Natural killer cell (primary cell): ENCODE measurements at regions not wholly inside any gene's neighbourhood (a gene's known extent, or its start where the extent isn't known, plus 50 kb on each side); places are given as distances from the start of the nearest gene placed in this dataset.

Experiments
- ATAC-seq, 3 donors: fragments of 150-1000 bp in 2 of 3; fragments of 200-7000 bp in 1 of 3; cut with Tn5 transposase; 1 replicate in 1 of 3; 2 replicates in 2 of 3; pipeline ENCODE4 v1.10.0; 2021; ENCODE audit warnings: mild to moderate bottlenecking in 2 of 3, moderate library complexity in 2 of 3
- DNase-seq, 2 donors: peaks; one replicate each; pipeline versions ENCODE4 v3.0.0 to v3.0.0-alpha.2; 2013 to 2021; ENCODE audit warnings: mixed read lengths in 1 of 2
- H3K27ac ChIP-seq: one replicate; pipeline ENCODE4 v1.5.1; 2013; ENCODE audit warnings: mild to moderate bottlenecking, low read length
- H3K27me3 ChIP-seq: one replicate; pipeline ENCODE4 v1.6.1; 2013; ENCODE audit warnings: low read length; ENCODE audit not compliant: control insufficient read depth, insufficient read depth
- H3K36me3 ChIP-seq: one replicate; pipeline ENCODE4 v1.6.1; 2013; ENCODE audit warnings: low read length; ENCODE audit not compliant: control insufficient read depth, insufficient read depth
- H3K4me1 ChIP-seq: one replicate; pipeline ENCODE4 v1.6.1; 2013; ENCODE audit warnings: low read length; ENCODE audit not compliant: control insufficient read depth, insufficient read depth
- H3K4me3 ChIP-seq: one replicate; pipeline ENCODE4 v1.5.1; 2013; ENCODE audit warnings: low read length
- H3K9me3 ChIP-seq: one replicate; pipeline ENCODE4 v1.6.1; 2013; ENCODE audit warnings: low read length; ENCODE audit not compliant: control insufficient read depth, insufficient read depth
- H3K27ac Mint-ChIP-seq, 2 donors: one replicate each; pipeline ENCODE4 v1.8.0; 2022; ENCODE audit warnings: mild to moderate bottlenecking in 2 of 2, mixed read lengths in 2 of 2, moderate library complexity in 1 of 2
- H3K27me3 Mint-ChIP-seq, 2 donors: one replicate each; pipeline ENCODE4 v1.8.0; 2022; ENCODE audit warnings: low read depth in 2 of 2, mixed read lengths in 2 of 2
- H3K36me3 Mint-ChIP-seq: one replicate; pipeline ENCODE4 v1.8.0; 2022; ENCODE audit warnings: mixed read lengths
- H3K4me1 Mint-ChIP-seq, 2 donors: one replicate each; pipeline ENCODE4 v1.8.0; 2022; ENCODE audit warnings: mixed read lengths in 2 of 2
- H3K4me3 Mint-ChIP-seq: one replicate; pipeline ENCODE4 v1.8.0; 2022; ENCODE audit warnings: mild to moderate bottlenecking, moderate library complexity, mixed read lengths
- H3K9me3 Mint-ChIP-seq, 2 donors: one replicate each; pipeline ENCODE4 v1.8.0; 2022; ENCODE audit warnings: mixed read lengths in 2 of 2
- CTCF ChIP-seq: fragments of 200-600 bp; IDR thresholded peaks from one replicate; pipeline ENCODE4 v1.8.0; 2022; ENCODE audit warnings: antibody characterized with exemption
- WGBS: methylation state at CpG from one replicate; pipeline ENCODE4 v1.1.7; 2013; ENCODE audit warnings: missing lambda C conversion rate; ENCODE audit not compliant: insufficient coverage; 5-methylcytosine and 5-hydroxymethylcytosine counted together
- intact Hi-C: fragments of 100-400 bp; cut with micrococcal nuclease; formaldehyde crosslinking; loops from one replicate; pipeline ENCODE4 v1.14.2; 2022

GRCh38 chr15:96122077-96123027 lies 208.1 kb upstream of the NR2F2 start:
- Mint-ChIP-seq H3K4me1 (no peaks in the 10 kb centered on the region), H3K27me3 (peaks cover 20 to 51% of the 10 kb centered on the region in 2 donors), H3K36me3 (no peaks in the 10 kb centered on the region), H3K27ac (no peak overlapping the region), H3K9me3 (no peaks in the 10 kb centered on the region), H3K4me3 (no peak overlapping the region)
- WGBS: 88% methylated on average over 3 of the region's 5 CpGs
- intact Hi-C loops: no loop called here
- H3K36me3 ChIP-seq: no peaks in the 10 kb centered on the region
- no peaks in the 10 kb centered on the region for H3K4me1 ChIP-seq
- H3K27ac ChIP-seq: no peak overlapping the region
- no peak overlapping the region for H3K4me3 ChIP-seq
- peak in 1 of 3 donors; percentile 21 for ATAC-seq
- TF ChIP-seq CTCF: no peak
- H3K9me3 ChIP-seq: no peaks in the 10 kb centered on the region
- no peaks in the 10 kb centered on the region for H3K27me3 ChIP-seq
- no peak for DNase-seq

- Mint-ChIP-seq H3K36me3 (no peaks in the 10 kb centered on the region), H3K4me1 (no peaks in the 10 kb centered on the region), H3K9me3 (no peaks in the 10 kb centered on the region), H3K27ac (no peak overlapping the region), H3K27me3 (peaks cover 23 to 47% of the 10 kb centered on the region in 2 donors), H3K4me3 (no peak overlapping the region)
- H3K4me3 ChIP-seq: no peak overlapping the region
- ATAC-seq (no peak), DNase-seq (no peak)
- no peak for TF ChIP-seq CTCF
- no peaks in the 10 kb centered on the region for H3K36me3 ChIP-seq
- H3K27ac ChIP-seq: no peak overlapping the region
- H3K9me3 ChIP-seq: no peaks in the 10 kb centered on the region
- no peaks in the 10 kb centered on the region for H3K4me1 ChIP-seq
- intact Hi-C loops: no loop called here
- 72% methylated on average over 7 of the region's 7 CpGs for WGBS
- H3K27me3 ChIP-seq: no peaks in the 10 kb centered on the region
Observed at GRCh38 chr15:96123028-96123400, 207.5 kb upstream of the NR2F2 start.

GRCh38 chr15:96123630-96124187 lies 206.8 kb upstream of the NR2F2 start:
- TF ChIP-seq CTCF: no peak
- H3K36me3 ChIP-seq: no peaks in the 10 kb centered on the region
- Mint-ChIP-seq H3K27me3 (peaks cover 28 to 51% of the 10 kb centered on the region in 2 donors), H3K9me3 (no peaks in the 10 kb centered on the region), H3K36me3 (no peaks in the 10 kb centered on the region), H3K4me1 (no peaks in the 10 kb centered on the region), H3K4me3 (no peak overlapping the region), H3K27ac (no peak overlapping the region)
- DNase-seq (no peak), ATAC-seq (no peak)
- H3K27ac ChIP-seq: no peak overlapping the region
- no peaks in the 10 kb centered on the region for H3K9me3 ChIP-seq
- no peaks in the 10 kb centered on the region for H3K27me3 ChIP-seq
- H3K4me1 ChIP-seq: no peaks in the 10 kb centered on the region
- no peak overlapping the region for H3K4me3 ChIP-seq
- 93% methylated on average over 3 of the region's 5 CpGs for WGBS
- intact Hi-C loops: no loop called here
